SK-N-SH (cell line): ENCODE measurements at regions not wholly inside any gene's neighbourhood (a gene's known extent, or its start where the extent isn't known, plus 50 kb on each side); places are given as distances from the start of the nearest gene placed in this dataset.

ENCODE experiments used
- CTCF ChIP-seq: fragments of 200-600 bp; sonication (generic); IDR thresholded peaks from 2 replicates; pipeline ENCODE4 v1.6.1; 2017; ENCODE audit warnings: antibody characterized with exemption, mild to moderate bottlenecking, moderate library complexity
- FOXJ3 ChIP-seq: sonication (generic); formaldehyde crosslinking; IDR thresholded peaks from 2 replicates; pipeline ENCODE4 v1.5.1; 2020; ENCODE audit warnings: mild to moderate bottlenecking, missing genetic modification reagents
- FOXM1 ChIP-seq: IDR thresholded peaks from 2 replicates; pipeline ENCODE4 v1.4.0; 2012; ENCODE audit warnings: low read depth, mild to moderate bottlenecking
- SIN3A ChIP-seq: IDR thresholded peaks from 2 replicates; pipeline ENCODE4 v1.6.1; 2012; ENCODE audit warnings: low read depth, mild to moderate bottlenecking, low read length, moderate library complexity, borderline replicate concordance
- TCF12 ChIP-seq: IDR thresholded peaks from 2 replicates; pipeline ENCODE4 v1.4.0; 2012
- YY1 ChIP-seq: IDR thresholded peaks from 2 replicates; pipeline ENCODE4 v1.4.0; 2012; ENCODE audit warnings: low read depth, mild to moderate bottlenecking
- TF ChIP-seq, protein P1 (sequence below): fragments of 150-350 bp; IDR thresholded peaks from 2 replicates; pipeline ENCODE4 v1.6.1; 2016; ENCODE audit warnings: mild to moderate bottlenecking, low read depth, low read length
- TF ChIP-seq, protein P2 (sequence below): IDR thresholded peaks from 2 replicates; pipeline ENCODE4 v1.6.1; 2012; ENCODE audit warnings: mild to moderate bottlenecking, low read depth, low read length, moderate library complexity

- no peak for TF ChIP-seq YY1
- no peak for TF ChIP-seq CTCF
- TF ChIP-seq, protein P1, sequence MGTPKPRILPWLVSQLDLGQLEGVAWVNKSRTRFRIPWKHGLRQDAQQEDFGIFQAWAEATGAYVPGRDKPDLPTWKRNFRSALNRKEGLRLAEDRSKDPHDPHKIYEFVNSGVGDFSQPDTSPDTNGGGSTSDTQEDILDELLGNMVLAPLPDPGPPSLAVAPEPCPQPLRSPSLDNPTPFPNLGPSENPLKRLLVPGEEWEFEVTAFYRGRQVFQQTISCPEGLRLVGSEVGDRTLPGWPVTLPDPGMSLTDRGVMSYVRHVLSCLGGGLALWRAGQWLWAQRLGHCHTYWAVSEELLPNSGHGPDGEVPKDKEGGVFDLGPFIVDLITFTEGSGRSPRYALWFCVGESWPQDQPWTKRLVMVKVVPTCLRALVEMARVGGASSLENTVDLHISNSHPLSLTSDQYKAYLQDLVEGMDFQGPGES: no peak
- no peak for TF ChIP-seq SIN3A
- no peak for TF ChIP-seq TCF12
- no peak for TF ChIP-seq FOXJ3 (CRISPR knock-in tag)
- TF ChIP-seq, protein P2, sequence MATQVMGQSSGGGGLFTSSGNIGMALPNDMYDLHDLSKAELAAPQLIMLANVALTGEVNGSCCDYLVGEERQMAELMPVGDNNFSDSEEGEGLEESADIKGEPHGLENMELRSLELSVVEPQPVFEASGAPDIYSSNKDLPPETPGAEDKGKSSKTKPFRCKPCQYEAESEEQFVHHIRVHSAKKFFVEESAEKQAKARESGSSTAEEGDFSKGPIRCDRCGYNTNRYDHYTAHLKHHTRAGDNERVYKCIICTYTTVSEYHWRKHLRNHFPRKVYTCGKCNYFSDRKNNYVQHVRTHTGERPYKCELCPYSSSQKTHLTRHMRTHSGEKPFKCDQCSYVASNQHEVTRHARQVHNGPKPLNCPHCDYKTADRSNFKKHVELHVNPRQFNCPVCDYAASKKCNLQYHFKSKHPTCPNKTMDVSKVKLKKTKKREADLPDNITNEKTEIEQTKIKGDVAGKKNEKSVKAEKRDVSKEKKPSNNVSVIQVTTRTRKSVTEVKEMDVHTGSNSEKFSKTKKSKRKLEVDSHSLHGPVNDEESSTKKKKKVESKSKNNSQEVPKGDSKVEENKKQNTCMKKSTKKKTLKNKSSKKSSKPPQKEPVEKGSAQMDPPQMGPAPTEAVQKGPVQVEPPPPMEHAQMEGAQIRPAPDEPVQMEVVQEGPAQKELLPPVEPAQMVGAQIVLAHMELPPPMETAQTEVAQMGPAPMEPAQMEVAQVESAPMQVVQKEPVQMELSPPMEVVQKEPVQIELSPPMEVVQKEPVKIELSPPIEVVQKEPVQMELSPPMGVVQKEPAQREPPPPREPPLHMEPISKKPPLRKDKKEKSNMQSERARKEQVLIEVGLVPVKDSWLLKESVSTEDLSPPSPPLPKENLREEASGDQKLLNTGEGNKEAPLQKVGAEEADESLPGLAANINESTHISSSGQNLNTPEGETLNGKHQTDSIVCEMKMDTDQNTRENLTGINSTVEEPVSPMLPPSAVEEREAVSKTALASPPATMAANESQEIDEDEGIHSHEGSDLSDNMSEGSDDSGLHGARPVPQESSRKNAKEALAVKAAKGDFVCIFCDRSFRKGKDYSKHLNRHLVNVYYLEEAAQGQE: no peak
- no peak for TF ChIP-seq FOXM1
Measured at GRCh38 chr6:156416391-156416790, 360.8 kb upstream of the ARID1B start.
